MG63 (cell line): ENCODE measurements at regions not wholly inside any gene's neighbourhood (a gene's known extent, or its start where the extent isn't known, plus 50 kb on each side); places are given as distances from the start of the nearest gene placed in this dataset.

ENCODE experiments used
- DNase-seq: peaks from one replicate; pipeline ENCODE4 v3.0.0-alpha.2; 2020
- H3K27me3 ChIP-seq: fragments of 250-450 bp; sonication (Bioruptor Pico); 2 replicates; pipeline ENCODE4 v1.5.1; 2020; ENCODE audit warnings: mild to moderate bottlenecking, moderate library complexity
- H3K36me3 ChIP-seq: fragments of 250-450 bp; sonication (Bioruptor Pico); 2 replicates; pipeline ENCODE4 v1.5.1; 2020; ENCODE audit warnings: mild to moderate bottlenecking, moderate library complexity
- H3K4me3 ChIP-seq: fragments of 250-450 bp; sonication (Bioruptor Pico); 2 replicates; pipeline ENCODE4 v1.5.1; 2020; ENCODE audit warnings: mild to moderate bottlenecking, moderate library complexity
- H3K9me3 ChIP-seq: fragments of 250-450 bp; sonication (Bioruptor Pico); 2 replicates; pipeline ENCODE4 v1.5.1; 2020; ENCODE audit warnings: mild to moderate bottlenecking, moderate library complexity

- H3K9me3 ChIP-seq, result no peaks in the 10 kb centered on the region
- no peak for DNase-seq
- peaks cover 6% of the 10 kb centered on the region; the same call in 1 of the 2 replicates for H3K27me3 ChIP-seq
- H3K4me3 ChIP-seq, result no peak overlapping the region
- H3K36me3 ChIP-seq, result no peaks in the 10 kb centered on the region
Measured at GRCh38 chr15:26394801-26395200, 378.1 kb downstream of the GABRB3 start.

- no peak for DNase-seq
- H3K27me3 ChIP-seq, result no peaks in the 10 kb centered on the region
- H3K4me3 ChIP-seq, result no peak overlapping the region
- H3K9me3 ChIP-seq, result no peaks in the 10 kb centered on the region
- no peaks in the 10 kb centered on the region for H3K36me3 ChIP-seq
Measured at GRCh38 chr15:26392956-26393355, 379.9 kb downstream of the GABRB3 start.

- Histone ChIP-seq H3K36me3 (no peaks in the 10 kb centered on the region), H3K27me3 (no peaks in the 10 kb centered on the region), H3K4me3 (no peak overlapping the region), H3K9me3 (no peaks in the 10 kb centered on the region)
- no peak for DNase-seq
Measured at GRCh38 chr15:26391567-26392194, 381.2 kb downstream of the GABRB3 start.

GRCh38 chr15:26382444-26383072 is 390.3 kb downstream of the GABRB3 start:
- Histone ChIP-seq H3K4me3 (no peak overlapping the region), H3K9me3 (no peaks in the 10 kb centered on the region), H3K36me3 (no peaks in the 10 kb centered on the region), H3K27me3 (no peaks in the 10 kb centered on the region)
- no peak for DNase-seq

GRCh38 chr15:26378304-26378703 is 394.6 kb downstream of the GABRB3 start:
- Histone ChIP-seq H3K36me3 (no peaks in the 10 kb centered on the region), H3K4me3 (no peak overlapping the region), H3K9me3 (no peaks in the 10 kb centered on the region), H3K27me3 (no peaks in the 10 kb centered on the region)
- DNase-seq, result no peak

GRCh38 chr15:26376243-26376642 is 396.6 kb downstream of the GABRB3 start:
- H3K27me3 ChIP-seq, result no peaks in the 10 kb centered on the region
- no peaks in the 10 kb centered on the region for H3K36me3 ChIP-seq
- no peaks in the 10 kb centered on the region for H3K9me3 ChIP-seq
- H3K4me3 ChIP-seq, result no peak overlapping the region
- DNase-seq, result no peak

GRCh38 chr15:26374806-26375205 is 398.1 kb downstream of the GABRB3 start:
- no peaks in the 10 kb centered on the region for H3K36me3 ChIP-seq
- no peak for DNase-seq
- H3K4me3 ChIP-seq, result no peak overlapping the region
- no peaks in the 10 kb centered on the region for H3K9me3 ChIP-seq
- H3K27me3 ChIP-seq, result no peaks in the 10 kb centered on the region

GRCh38 chr15:26372706-26373105 is 400.2 kb downstream of the GABRB3 start:
- Histone ChIP-seq H3K27me3 (no peaks in the 10 kb centered on the region), H3K36me3 (no peaks in the 10 kb centered on the region), H3K9me3 (no peaks in the 10 kb centered on the region), H3K4me3 (no peak overlapping the region)
- no peak for DNase-seq

- DNase-seq, result no peak
- Histone ChIP-seq H3K36me3 (no peaks in the 10 kb centered on the region), H3K9me3 (no peaks in the 10 kb centered on the region), H3K4me3 (no peak overlapping the region), H3K27me3 (no peaks in the 10 kb centered on the region)
Measured at GRCh38 chr15:26365077-26365476, 407.8 kb downstream of the GABRB3 start.

- Histone ChIP-seq H3K36me3 (no peaks in the 10 kb centered on the region), H3K4me3 (no peak overlapping the region), H3K27me3 (no peaks in the 10 kb centered on the region), H3K9me3 (no peaks in the 10 kb centered on the region)
- no peak for DNase-seq
Measured at GRCh38 chr15:26359855-26360254, 413.0 kb downstream of the GABRB3 start.

- Histone ChIP-seq H3K9me3 (no peaks in the 10 kb centered on the region), H3K36me3 (no peaks in the 10 kb centered on the region), H3K27me3 (no peaks in the 10 kb centered on the region), H3K4me3 (no peak overlapping the region)
- no peak for DNase-seq
Measured at GRCh38 chr15:26358708-26359107, 414.2 kb downstream of the GABRB3 start.

- H3K4me3 ChIP-seq, result no peak overlapping the region
- H3K36me3 ChIP-seq, result no peaks in the 10 kb centered on the region
- H3K9me3 ChIP-seq, result no peaks in the 10 kb centered on the region
- no peaks in the 10 kb centered on the region for H3K27me3 ChIP-seq
- DNase-seq, result no peak
Measured at GRCh38 chr15:26357653-26358052, 415.2 kb downstream of the GABRB3 start.

GRCh38 chr15:26355472-26356074 is 417.3 kb downstream of the GABRB3 start:
- Histone ChIP-seq H3K4me3 (no peak overlapping the region), H3K36me3 (no peaks in the 10 kb centered on the region)

GRCh38 chr15:26352909-26353308 is 420.0 kb downstream of the GABRB3 start:
- no peak for DNase-seq
- H3K9me3 ChIP-seq, result no peaks in the 10 kb centered on the region
- no peaks in the 10 kb centered on the region for H3K27me3 ChIP-seq
- no peaks in the 10 kb centered on the region for H3K36me3 ChIP-seq
- H3K4me3 ChIP-seq, result no peak overlapping the region

More at GRCh38 chr15:26355472-26356074, 417.3 kb downstream of the GABRB3 start:
- Histone ChIP-seq H3K9me3 (no peaks in the 10 kb centered on the region), H3K27me3 (no peaks in the 10 kb centered on the region)
- no peak for DNase-seq

GRCh38 chr15:26352406-26352805 is 420.5 kb downstream of the GABRB3 start:
- no peaks in the 10 kb centered on the region for H3K9me3 ChIP-seq
- H3K36me3 ChIP-seq, result no peaks in the 10 kb centered on the region
- H3K27me3 ChIP-seq, result no peaks in the 10 kb centered on the region
- no peak overlapping the region for H3K4me3 ChIP-seq
- no peak for DNase-seq

GRCh38 chr15:26325495-26325894 is 447.4 kb downstream of the GABRB3 start:
- H3K9me3 ChIP-seq, result no peaks in the 10 kb centered on the region
- no peaks in the 10 kb centered on the region for H3K27me3 ChIP-seq
- no peaks in the 10 kb centered on the region for H3K36me3 ChIP-seq
- H3K4me3 ChIP-seq, result no peak overlapping the region
- no peak for DNase-seq

GRCh38 chr15:26323566-26323965 is 449.3 kb downstream of the GABRB3 start:
- H3K9me3 ChIP-seq, result no peaks in the 10 kb centered on the region
- DNase-seq, result no peak
- no peaks in the 10 kb centered on the region for H3K36me3 ChIP-seq
- H3K27me3 ChIP-seq, result no peaks in the 10 kb centered on the region
- H3K4me3 ChIP-seq, result no peak overlapping the region

- Histone ChIP-seq H3K36me3 (no peaks in the 10 kb centered on the region), H3K4me3 (no peak overlapping the region), H3K9me3 (no peaks in the 10 kb centered on the region), H3K27me3 (no peaks in the 10 kb centered on the region)
- no peak for DNase-seq
Measured at GRCh38 chr15:26318689-26319088, 454.2 kb downstream of the GABRB3 start.
